ENCODE measurements at regions not wholly inside any gene's neighbourhood (a gene's known extent, or its start where the extent isn't known, plus 50 kb on each side); places are given as distances from the start of the nearest gene placed in this dataset.
"Not testable (repeated sequence)": the region's sequence is repeated elsewhere in the genome, so short reads cannot be mapped to it uniquely, and the experiment has no call there.

DNA sequence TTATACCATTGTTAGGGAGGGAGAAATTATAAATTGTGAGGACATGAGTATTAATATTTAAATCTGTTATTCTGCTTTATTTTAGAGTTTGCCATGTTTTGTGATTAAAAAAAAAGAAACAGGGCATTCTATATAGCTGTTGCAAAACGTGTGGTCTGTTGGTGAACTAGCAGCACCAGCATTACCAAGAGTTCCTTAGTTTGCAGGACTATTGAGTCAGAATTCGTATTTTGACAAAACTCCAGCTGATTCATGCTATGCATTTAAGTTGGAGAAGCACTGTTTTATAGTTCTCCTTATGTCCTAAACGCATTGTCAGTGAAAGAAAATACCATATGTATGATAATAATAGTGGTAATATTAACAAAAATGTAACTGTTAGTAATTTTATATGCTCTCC is 102.6 kb downstream of the XKR3 start:
- not testable (repeated sequence) for TF ChIP-seq EZH2 (IDR thresholded peaks at IDR 0.05); POLR2AphosphoS5 (IDR thresholded peaks at IDR 0.05; ENCODE audit: borderline replicate concordance, low read depth, low read length); FOXP2 (optimal IDR thresholded peaks at IDR 0.05; ENCODE audit: control extremely low read depth, extremely low read length, insufficient read depth)

Measured in SK-N-MC (cell line).